H1 (cell line): ENCODE measurements at regions not wholly inside any gene's neighbourhood (a gene's known extent, or its start where the extent isn't known, plus 50 kb on each side); places are given as distances from the start of the nearest gene placed in this dataset.

Experiments used
- CTCF ChIA-PET: fragments of 300-600 bp; sonication (Branson Sonifier 250); formaldehyde crosslinking; loops from one replicate; lab custom pipeline; 2021; ENCODE audit not compliant: partially characterized antibody; lab: Charles Lee
- POLR2A ChIA-PET: fragments of 300-600 bp; sonication (Branson Sonifier 250); formaldehyde crosslinking; loops from one replicate; lab custom pipeline; 2021; ENCODE audit warnings: inconsistent platforms; ENCODE audit not compliant: partially characterized antibody; lab: Charles Lee
- DNase-seq, 2 experiments: peaks; one replicate each; pipeline versions ENCODE4 v3.0.0 to v3.0.0-alpha.2; 2010 to 2022; ENCODE audit warnings: low spot score in 2 of 2, low read depth in 1 of 2, mixed read lengths in 1 of 2
- FAIRE-seq: peaks from 2 replicates; lab custom pipeline; 2011; peaks lifted over from hg19 to GRCh38; lab: Jason Lieb, UNC
- H2AFZ ChIP-seq: 2 replicates; pipeline ENCODE4 v1.8.1; 2012; ENCODE audit warnings: low read length, inconsistent platforms
- H2AK5ac ChIP-seq: 2 replicates; pipeline ENCODE4 v1.6.1; 2013; ENCODE audit warnings: low read depth, low read length
- H2BK120ac ChIP-seq: replicated peaks from 2 replicates; pipeline ENCODE3; 2013; ENCODE audit warnings: low read depth, low read length, inconsistent platforms
- H2BK12ac ChIP-seq: 2 replicates; pipeline ENCODE4 v1.6.1; 2013; ENCODE audit warnings: low read depth, low read length
- H2BK15ac ChIP-seq: 2 replicates; pipeline ENCODE4 v1.6.1; 2013; ENCODE audit warnings: low read length
- H2BK20ac ChIP-seq: 2 replicates; pipeline ENCODE4 v1.6.1; 2013; ENCODE audit warnings: low read length
- H2BK5ac ChIP-seq: 2 replicates; pipeline ENCODE4 v1.6.1; 2013; ENCODE audit warnings: low read depth, low read length
- H3K14ac ChIP-seq: 2 replicates; pipeline ENCODE4 v1.6.1; 2013; ENCODE audit warnings: inconsistent platforms; ENCODE audit not compliant: insufficient read length
- H3K18ac ChIP-seq: 2 replicates; pipeline ENCODE4 v1.6.1; 2013; ENCODE audit warnings: low read length; ENCODE audit errors: extremely low read depth
- H3K23ac ChIP-seq: 2 replicates; pipeline ENCODE4 v1.6.1; 2013; ENCODE audit warnings: inconsistent platforms; ENCODE audit not compliant: insufficient read length
- H3K23me2 ChIP-seq: 2 replicates; pipeline ENCODE4 v1.6.1; 2013; ENCODE audit warnings: low read depth, low read length
- H3K27ac ChIP-seq: 2 replicates; pipeline ENCODE4 v1.6.1; 2011; ENCODE audit warnings: low read depth, low read length, inconsistent platforms
- H3K27me3 ChIP-seq, 4 experiments: replicated peaks in 1 of 4; 1 replicate in 1 of 4; 2 replicates in 3 of 4; pipeline versions ENCODE4 v1.6.1 to v1.8.1; 2011 to 2013; ENCODE audit warnings: low read length in 3 of 4, mild to moderate bottlenecking in 3 of 4, inconsistent platforms in 2 of 4, mixed read lengths in 2 of 4, moderate library complexity in 1 of 4; ENCODE audit not compliant: control insufficient read depth in 3 of 4, insufficient read depth in 3 of 4; ENCODE audit errors: extremely low read depth in 1 of 4
- H3K36me3 ChIP-seq, 4 experiments: 2 replicates each; pipeline versions ENCODE4 v1.6.1 to v1.8.1; 2011 to 2013; ENCODE audit warnings: mild to moderate bottlenecking in 4 of 4, low read length in 3 of 4, moderate library complexity in 2 of 4, control low read depth in 1 of 4, inconsistent platforms in 1 of 4; ENCODE audit not compliant: insufficient read depth in 4 of 4, control insufficient read depth in 2 of 4
- H3K4ac ChIP-seq: replicated peaks from 2 replicates; pipeline ENCODE3; 2013; ENCODE audit warnings: low read length, low read depth, mixed read lengths, inconsistent platforms; ENCODE audit not compliant: insufficient read length
- H3K4me1 ChIP-seq, 4 experiments: replicated peaks in 1 of 4; 1 replicate in 1 of 4; 2 replicates in 3 of 4; pipeline versions ENCODE4 v1.6.1 to v1.8.1; 2011 to 2013; ENCODE audit warnings: low read length in 3 of 4, inconsistent platforms in 2 of 4, mixed read lengths in 1 of 4; ENCODE audit not compliant: insufficient read depth in 4 of 4, control insufficient read depth in 3 of 4
- H3K4me2 ChIP-seq, 2 experiments: 2 replicates each; pipeline versions ENCODE4 v1.6.1 to v1.8.1; 2011 to 2013; ENCODE audit warnings: low read depth in 2 of 2, low read length in 2 of 2, control low read depth in 1 of 2, inconsistent platforms in 1 of 2, mild to moderate bottlenecking in 1 of 2; ENCODE audit not compliant: insufficient read depth in 1 of 2
- H3K4me3 ChIP-seq, 4 experiments: fragments of 200-600, 300-600 bp in 1 of 4; sonication (generic), shearing (Covaris generic), sonication (Bioruptor Twin) in 1 of 4; 2 replicates each; pipeline versions ENCODE4 v1.5.1 to v1.8.1; 2011 to 2016; ENCODE audit warnings: low read length in 4 of 4, low read depth in 3 of 4, control low read depth in 2 of 4, inconsistent platforms in 2 of 4, mild to moderate bottlenecking in 2 of 4, mixed read lengths in 1 of 4, moderate library complexity in 1 of 4; ENCODE audit not compliant: insufficient read depth in 2 of 4; ENCODE audit errors: extremely low read depth in 1 of 4
- H3K56ac ChIP-seq: replicated peaks from 2 replicates; pipeline ENCODE3; 2013; ENCODE audit warnings: low read depth, mild to moderate bottlenecking, mixed read lengths, low read length, inconsistent platforms; ENCODE audit not compliant: insufficient read length
- H3K79me1 ChIP-seq: 2 replicates; pipeline ENCODE4 v1.6.1; 2013; ENCODE audit warnings: low read depth, low read length, control low read depth
- H3K79me2 ChIP-seq, 2 experiments: 2 replicates each; pipeline versions ENCODE4 v1.6.1 to v1.8.1; 2012 to 2013; ENCODE audit warnings: low read length in 2 of 2, mild to moderate bottlenecking in 2 of 2, inconsistent platforms in 1 of 2; ENCODE audit not compliant: insufficient read depth in 2 of 2, control insufficient read depth in 1 of 2
- H3K9ac ChIP-seq, 4 experiments: replicated peaks in 1 of 4; 1 replicate in 1 of 4; 2 replicates in 3 of 4; pipeline versions ENCODE4 v1.6.1 to v1.8.1; 2011 to 2013; ENCODE audit warnings: low read depth in 3 of 4, low read length in 3 of 4, control low read depth in 2 of 4, mild to moderate bottlenecking in 2 of 4, moderate library complexity in 2 of 4, inconsistent platforms in 1 of 4; ENCODE audit errors: extremely low read depth in 1 of 4
- H3K9me3 ChIP-seq, 2 experiments: 2 replicates each; pipeline versions ENCODE4 v1.6.1 to v1.8.1; 2012 to 2013; ENCODE audit warnings: mild to moderate bottlenecking in 2 of 2, moderate library complexity in 2 of 2, control low read depth in 1 of 2, inconsistent platforms in 1 of 2, low read depth in 1 of 2, low read length in 1 of 2, mixed read lengths in 1 of 2; ENCODE audit not compliant: insufficient read depth in 2 of 2
- H4K20me1 ChIP-seq, 2 experiments: replicated peaks in 1 of 2; 2 replicates each; pipeline versions ENCODE3 to v1.8.1; 2011 to 2013; ENCODE audit warnings: inconsistent platforms in 2 of 2, low read length in 2 of 2, mild to moderate bottlenecking in 1 of 2; ENCODE audit not compliant: insufficient read depth in 2 of 2, control insufficient read depth in 1 of 2
- H4K5ac ChIP-seq: 2 replicates; pipeline ENCODE4 v1.6.1; 2013; ENCODE audit warnings: low read length, low read depth, mixed read lengths, inconsistent platforms; ENCODE audit not compliant: insufficient read length
- H4K8ac ChIP-seq: 2 replicates; pipeline ENCODE4 v1.8.0; 2013; ENCODE audit warnings: mild to moderate bottlenecking, moderate library complexity, low read length, inconsistent platforms; ENCODE audit not compliant: insufficient read depth; ENCODE audit errors: extremely low read depth
- H4K91ac ChIP-seq: replicated peaks from 2 replicates; pipeline ENCODE3; 2013; ENCODE audit warnings: low read length, mixed read lengths, inconsistent platforms; ENCODE audit not compliant: insufficient read length
- WGBS, 2 experiments: shearing (Covaris generic) in 1 of 2; methylation state at CpG; one replicate each; pipeline versions ENCODE4 v1.1.6 to v1.1.7; 2013 to 2015; ENCODE audit warnings: low lambda C conversion rate in 2 of 2, mixed read lengths in 2 of 2, inconsistent platforms in 1 of 2, low coverage in 1 of 2, missing lambda C conversion rate in 1 of 2; ENCODE audit not compliant: insufficient replicate concordance in 2 of 2, insufficient coverage in 1 of 2, insufficient read length in 1 of 2; ENCODE audit errors: extremely low coverage in 1 of 2, missing lambda C conversion rate in 1 of 2; 5-methylcytosine and 5-hydroxymethylcytosine counted together

DNA sequence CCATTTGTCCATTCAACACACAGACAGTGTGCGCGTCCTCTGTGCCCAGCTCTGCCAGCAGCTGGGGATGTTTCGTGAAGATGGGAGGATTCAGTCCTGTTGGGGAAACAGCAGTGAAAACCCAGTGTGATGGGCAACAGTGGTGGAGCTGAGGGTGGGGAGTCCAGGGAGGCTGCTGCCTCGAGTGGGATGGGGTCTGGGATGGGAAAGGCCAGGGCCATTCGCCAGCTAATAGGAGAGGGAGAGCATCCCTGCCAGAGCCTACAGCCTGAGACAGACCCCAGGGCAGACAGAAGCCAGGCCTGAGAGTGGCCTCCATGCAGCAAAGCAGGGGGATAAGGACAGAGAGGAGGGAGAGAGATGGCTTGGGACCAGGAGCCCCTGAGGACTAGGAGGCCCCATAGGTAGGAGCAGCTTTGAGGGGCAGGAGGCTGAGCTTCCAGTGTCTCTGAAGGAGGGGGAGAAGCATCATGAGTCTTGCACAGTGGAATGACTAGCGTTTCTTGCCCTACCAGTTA lies 252.6 kb downstream of the NPHP4 start:
- Histone ChIP-seq H3K27ac (no peak overlapping the region), H3K27me3 (no peaks in the 10 kb centered on the region), H4K20me1 (peaks cover 0 to 5% of the 10 kb centered on the region in 2 experiments), H2BK5ac (no peak overlapping the region), H4K5ac (no peak overlapping the region), H3K4me2 (no peak overlapping the region), H2AK5ac (no peak overlapping the region), H2AFZ (no peak overlapping the region), H3K18ac (no peak overlapping the region), H4K91ac (no peak overlapping the region), H3K9ac (no peak overlapping the region), H4K8ac (no peak overlapping the region), H3K14ac (no peak overlapping the region), H3K79me1 (no peaks in the 10 kb centered on the region), H3K23ac (no peak overlapping the region), H3K36me3 (no peaks in the 10 kb centered on the region), H3K4me3 (no peak overlapping the region), H3K4me1 (no peaks in the 10 kb centered on the region), H3K9me3 (peaks cover 2 to 6% of the 10 kb centered on the region in 2 experiments; a peak in 2 of 4 replicates), H3K23me2 (peaks cover 13% of the 10 kb centered on the region), H2BK20ac (no peak overlapping the region), H3K79me2 (no peaks in the 10 kb centered on the region), H3K4ac (no peak overlapping the region), H2BK12ac (no peak overlapping the region), H2BK15ac (no peak overlapping the region), H3K56ac (no peak overlapping the region), H2BK120ac (no peak overlapping the region)
- peak in 1 of 2 experiments; percentile 30 for DNase-seq
- POLR2A ChIA-PET, result no interaction called here
- CTCF ChIA-PET, result interaction anchor here (1.0 kb wide), 1 partner anchor 235 kb away, joined by 3 read pairs; no protein-coding TSS in a partner anchor
- WGBS, 2 experiments, result 93% methylated on average over 5 of the region's 6 CpGs; no CpG with 5 or more reads in 1 of the 2 experiments
- FAIRE-seq, result no peak
